HFF-Myc (cell line): ENCODE measurements at regions not wholly inside any gene's neighbourhood (a gene's known extent, or its start where the extent isn't known, plus 50 kb on each side); places are given as distances from the start of the nearest gene placed in this dataset.
A peak's percentile ranks its signal among the peaks of the same experiment; 100 is the strongest.

ENCODE experiments used
- DNase-seq: peaks from one replicate; pipeline ENCODE4 v3.0.0-alpha.2; 2011; ENCODE audit warnings: low read depth; ENCODE audit errors: extremely low read depth
- H3K4me3 ChIP-seq: replicated peaks from 2 replicates; pipeline ENCODE4 v1.5.1; 2011; ENCODE audit warnings: low read depth, mild to moderate bottlenecking, control low read depth, low read length
- TF ChIP-seq, protein P1 (sequence below): IDR thresholded peaks from 2 replicates; pipeline ENCODE4 v1.5.1; 2012; ENCODE audit warnings: mild to moderate bottlenecking, low read depth, low read length, control low read depth; ENCODE audit errors: missing control alignments

DNA sequence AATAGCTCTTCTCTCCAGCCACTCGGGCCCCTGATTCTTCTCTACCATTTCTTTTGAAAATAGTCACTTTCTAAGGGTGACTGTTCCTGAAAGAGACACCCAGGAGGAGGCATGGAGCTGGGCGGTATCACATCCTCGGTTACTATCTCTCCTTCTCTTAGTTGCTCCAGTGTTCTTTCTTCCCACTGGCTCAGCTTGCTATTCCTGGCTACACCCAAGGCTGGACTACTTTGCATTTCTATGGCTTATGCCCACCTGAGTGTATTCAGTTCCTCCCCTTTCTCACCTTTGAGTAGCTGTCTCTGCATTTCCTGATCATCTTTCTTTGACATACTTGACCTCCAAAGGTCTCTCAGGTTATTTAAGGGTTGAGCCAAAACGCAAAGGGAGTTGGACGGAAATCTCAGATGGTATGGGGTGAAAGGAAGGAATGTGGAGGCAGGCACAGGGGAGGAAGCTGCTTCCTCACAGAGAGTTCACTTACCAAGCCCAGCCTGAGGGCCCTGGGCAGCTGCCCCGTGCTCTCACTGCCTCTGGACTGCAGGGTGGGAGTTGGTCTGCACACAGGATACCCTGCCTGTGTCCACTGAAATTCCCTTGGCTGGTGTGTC is 155.7 kb downstream of the SNX19 start:
- no peak for DNase-seq
- H3K4me3 ChIP-seq: no peak overlapping the region
- TF ChIP-seq, protein P1, sequence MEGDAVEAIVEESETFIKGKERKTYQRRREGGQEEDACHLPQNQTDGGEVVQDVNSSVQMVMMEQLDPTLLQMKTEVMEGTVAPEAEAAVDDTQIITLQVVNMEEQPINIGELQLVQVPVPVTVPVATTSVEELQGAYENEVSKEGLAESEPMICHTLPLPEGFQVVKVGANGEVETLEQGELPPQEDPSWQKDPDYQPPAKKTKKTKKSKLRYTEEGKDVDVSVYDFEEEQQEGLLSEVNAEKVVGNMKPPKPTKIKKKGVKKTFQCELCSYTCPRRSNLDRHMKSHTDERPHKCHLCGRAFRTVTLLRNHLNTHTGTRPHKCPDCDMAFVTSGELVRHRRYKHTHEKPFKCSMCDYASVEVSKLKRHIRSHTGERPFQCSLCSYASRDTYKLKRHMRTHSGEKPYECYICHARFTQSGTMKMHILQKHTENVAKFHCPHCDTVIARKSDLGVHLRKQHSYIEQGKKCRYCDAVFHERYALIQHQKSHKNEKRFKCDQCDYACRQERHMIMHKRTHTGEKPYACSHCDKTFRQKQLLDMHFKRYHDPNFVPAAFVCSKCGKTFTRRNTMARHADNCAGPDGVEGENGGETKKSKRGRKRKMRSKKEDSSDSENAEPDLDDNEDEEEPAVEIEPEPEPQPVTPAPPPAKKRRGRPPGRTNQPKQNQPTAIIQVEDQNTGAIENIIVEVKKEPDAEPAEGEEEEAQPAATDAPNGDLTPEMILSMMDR: no peak

DNA sequence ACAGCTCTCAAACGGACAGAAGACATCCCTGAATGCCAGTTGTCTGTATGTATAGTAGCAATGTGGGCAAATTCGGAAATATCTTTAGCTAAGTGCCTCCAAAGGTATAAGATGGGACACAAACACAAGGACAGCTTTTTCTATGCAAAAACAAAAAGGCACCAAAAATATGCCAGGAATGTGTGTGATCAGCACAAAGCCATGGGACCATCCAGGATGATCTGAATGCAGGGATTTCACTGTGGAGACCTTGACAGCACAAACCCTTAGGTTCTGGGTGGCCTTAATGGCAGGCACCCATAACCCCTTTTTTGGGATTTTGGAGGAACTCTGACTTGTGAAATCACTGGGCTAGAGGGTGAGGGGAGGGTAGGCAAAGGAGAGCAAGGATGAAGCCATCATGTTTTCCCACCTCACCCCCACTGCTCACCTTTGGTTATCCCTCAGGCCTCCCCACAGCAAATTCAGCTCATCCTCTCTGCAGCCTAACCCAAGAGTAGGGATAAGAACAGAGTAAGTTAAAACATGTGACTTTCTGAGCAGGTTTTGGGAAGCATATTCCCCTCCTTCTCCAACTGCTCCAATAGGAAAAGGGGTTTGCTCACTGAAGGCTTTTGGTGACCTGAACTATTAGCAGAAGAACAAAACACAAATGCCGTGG is 154.6 kb downstream of the SNX19 start:
- no peak overlapping the region for H3K4me3 ChIP-seq
- DNase-seq: no peak
- TF ChIP-seq, protein P1: no peak

DNA sequence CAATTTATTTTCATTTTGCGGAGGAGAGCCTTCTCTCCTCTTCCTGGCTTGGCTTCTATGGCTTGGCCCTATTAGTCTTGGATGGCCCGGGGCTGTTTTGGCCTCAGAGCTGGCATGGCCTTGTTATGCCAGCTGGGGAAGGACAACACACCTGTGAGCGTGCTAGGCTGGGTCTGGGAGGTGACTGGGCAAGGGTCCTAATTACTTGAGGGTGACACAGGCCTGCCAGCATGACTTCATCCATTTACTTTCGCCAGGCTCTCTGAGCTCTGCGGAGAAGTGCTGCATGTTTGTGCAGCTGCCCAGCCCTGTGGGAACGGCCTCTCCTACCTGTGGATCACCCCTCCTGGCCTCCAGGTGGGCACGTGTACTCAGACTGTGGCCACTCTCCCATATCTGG is 153.6 kb downstream of the SNX19 start:
- H3K4me3 ChIP-seq: no peak overlapping the region
- no peak for DNase-seq
- TF ChIP-seq, protein P1: no peak

DNA sequence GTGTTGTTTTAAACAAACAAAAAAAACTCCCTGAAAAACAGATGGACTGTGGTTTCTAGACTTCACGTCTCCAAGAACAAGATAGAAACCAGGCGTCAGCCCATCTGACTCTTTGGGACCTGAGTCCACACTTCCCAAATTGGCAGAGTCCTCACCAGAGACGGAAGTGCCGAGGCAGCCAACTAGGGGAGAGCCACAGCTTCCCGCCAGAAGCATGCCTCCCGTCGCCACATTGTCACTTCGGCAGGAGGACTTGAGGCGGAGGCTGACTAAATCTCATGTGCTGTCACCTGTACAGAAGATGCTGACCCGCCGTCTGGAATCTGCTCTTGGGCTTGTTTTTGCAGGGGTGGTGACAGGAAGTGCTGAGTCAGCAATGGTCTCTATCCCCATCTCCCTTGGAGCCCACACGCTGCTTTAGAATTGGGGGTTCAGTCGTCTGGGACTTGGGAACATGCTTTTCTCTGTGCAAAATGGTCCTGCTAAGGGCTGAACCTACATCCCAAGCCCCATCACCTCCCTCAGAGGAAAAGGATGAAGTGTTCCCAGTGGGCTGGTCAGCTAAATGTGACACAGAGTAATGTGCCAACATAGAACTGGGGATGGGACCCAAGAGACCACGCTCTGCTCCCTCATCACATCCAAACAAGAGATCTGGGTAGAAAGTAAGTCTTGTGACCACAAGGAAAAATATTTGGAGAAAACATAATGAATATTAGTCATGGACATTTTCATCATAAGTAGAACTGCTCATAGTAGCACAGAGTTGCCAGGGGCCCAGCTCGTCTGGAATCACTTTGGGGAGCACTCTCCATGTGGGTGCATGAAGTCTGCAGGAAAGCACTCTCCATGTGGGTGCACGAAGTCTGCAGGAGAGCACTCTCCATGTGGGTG is 152.9 kb downstream of the SNX19 start:
- no peak for DNase-seq
- TF ChIP-seq, protein P1: no peak
- no peak overlapping the region for H3K4me3 ChIP-seq

DNA sequence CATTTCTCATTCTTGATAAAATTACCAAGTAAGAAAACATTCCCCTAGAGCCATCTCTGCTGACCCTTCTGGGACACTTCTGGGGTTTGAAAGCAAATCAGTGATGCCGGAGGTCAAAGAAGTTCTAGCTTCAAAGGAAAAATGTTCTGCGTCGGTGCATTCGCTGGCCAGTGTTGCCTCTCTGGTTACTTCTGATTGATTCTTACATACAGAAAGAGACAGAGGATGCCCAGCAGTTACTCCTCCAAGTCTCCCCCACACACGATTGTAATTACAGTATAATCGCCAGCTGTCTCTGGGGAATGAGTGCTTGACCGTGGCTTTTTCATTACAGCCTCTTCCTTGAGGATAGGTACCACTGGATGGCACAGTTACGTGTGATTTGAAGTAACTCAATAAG is 150.9 kb downstream of the SNX19 start:
- no peak overlapping the region for H3K4me3 ChIP-seq
- no peak for DNase-seq
- TF ChIP-seq, protein P1: no peak

DNA sequence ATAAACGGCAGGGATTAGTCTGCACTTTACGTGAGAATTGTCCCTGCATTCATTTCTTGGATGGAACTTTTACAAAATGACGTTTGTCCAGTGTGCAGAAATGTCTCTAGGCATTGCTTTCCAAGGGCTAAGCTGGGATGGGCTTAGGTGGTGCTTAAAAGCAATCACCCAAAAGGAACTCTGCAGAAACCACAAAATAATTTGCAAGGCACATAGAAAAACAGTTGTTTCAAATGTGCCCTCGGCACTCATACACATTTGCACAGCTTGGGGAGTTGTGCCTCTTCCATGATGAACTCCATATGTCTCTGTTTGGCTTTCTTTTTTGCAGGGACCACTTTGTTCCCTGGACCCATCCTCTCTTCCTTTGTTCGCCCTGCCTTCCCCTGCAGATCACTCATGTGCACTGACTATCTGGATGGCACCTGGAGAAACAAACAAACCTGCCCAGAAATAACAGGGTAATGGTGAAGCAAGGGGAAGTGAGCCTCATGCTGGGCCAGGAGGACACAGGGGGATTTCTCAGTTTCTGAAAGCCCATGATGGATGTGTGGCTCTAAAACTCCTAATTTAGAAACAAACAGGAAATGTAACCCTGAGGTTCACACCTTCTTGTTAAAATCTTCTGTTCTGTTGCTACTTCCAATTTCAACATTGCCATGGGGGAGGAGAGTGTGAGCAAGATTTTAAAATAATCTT is 150.2 kb downstream of the SNX19 start:
- TF ChIP-seq, protein P1: no peak
- no peak overlapping the region for H3K4me3 ChIP-seq
- DNase-seq: peak; percentile 56
